Esophagus squamous epithelium (tissue), 5 donors: ENCODE measurements at regions not wholly inside any gene's neighbourhood (a gene's known extent, or its start where the extent isn't known, plus 50 kb on each side); places are given as distances from the start of the nearest gene placed in this dataset.

ENCODE experiments used
- DNase-seq: peaks from one replicate; lab custom pipeline; 2025; lab: John Stamatoyannopoulos, UW
- H3K27ac ChIP-seq, 4 donors: fragments of 200-600 bp; sonication (generic); one replicate each; pipeline ENCODE4 v1.5.1; 2016 to 2019; ENCODE audit warnings: mild to moderate bottlenecking in 1 of 4
- H3K27me3 ChIP-seq, 4 donors: fragments of 200-600 bp; sonication (generic); 1 replicate in 3 of 4; 2 replicates in 1 of 4; pipeline versions ENCODE4 v1.5.1 to v1.6.0; 2017 to 2021; ENCODE audit warnings: antibody characterized with exemption in 1 of 4
- H3K36me3 ChIP-seq, 3 donors: fragments of 200-600 bp; sonication (generic); one replicate each; pipeline ENCODE4 v1.5.1; 2016 to 2019
- H3K4me1 ChIP-seq, 3 donors: fragments of 200-600 bp; sonication (generic); one replicate each; pipeline ENCODE4 v1.5.1; 2017 to 2019
- H3K4me3 ChIP-seq, 4 donors: fragments of 200-600 bp; sonication (generic); 1 replicate in 3 of 4; 2 replicates in 1 of 4; pipeline ENCODE4 v1.5.1; 2016 to 2019; ENCODE audit warnings: mild to moderate bottlenecking in 2 of 4, moderate library complexity in 1 of 4
- H3K9me3 ChIP-seq, 3 donors: fragments of 200-600 bp; sonication (generic); one replicate each; pipeline ENCODE4 v1.5.1; 2016 to 2019
- POLR2A ChIP-seq, 4 donors: fragments of 450-650 bp; IDR thresholded peaks; one replicate each; pipeline ENCODE4 v1.6.1; 2017; ENCODE audit warnings: antibody characterized with exemption in 4 of 4, mild to moderate bottlenecking in 4 of 4, moderate library complexity in 3 of 4
- WGBS, 2 donors: methylation state at CpG; one replicate each; pipeline ENCODE4 v1.1.5; 2018; 5-methylcytosine and 5-hydroxymethylcytosine counted together
- intact Hi-C: fragments of 100-400 bp; cut with DNase I; formaldehyde crosslinking; loops from one replicate; pipeline ENCODE4 v1.15.0; 2022
- TF ChIP-seq, protein P1 (sequence below), 6 experiments: fragments of 450-650 bp in 4 of 6; fragments of 200-600 bp in 2 of 6; sonication (generic) in 2 of 6; IDR thresholded peaks; one replicate each; pipeline ENCODE4 v1.5.1; 2016 to 2019; ENCODE audit warnings: antibody characterized with exemption in 6 of 6, mild to moderate bottlenecking in 4 of 6, moderate library complexity in 4 of 6
- donor health status: DM: yes; HTN: yes; CAD: no.

DNA sequence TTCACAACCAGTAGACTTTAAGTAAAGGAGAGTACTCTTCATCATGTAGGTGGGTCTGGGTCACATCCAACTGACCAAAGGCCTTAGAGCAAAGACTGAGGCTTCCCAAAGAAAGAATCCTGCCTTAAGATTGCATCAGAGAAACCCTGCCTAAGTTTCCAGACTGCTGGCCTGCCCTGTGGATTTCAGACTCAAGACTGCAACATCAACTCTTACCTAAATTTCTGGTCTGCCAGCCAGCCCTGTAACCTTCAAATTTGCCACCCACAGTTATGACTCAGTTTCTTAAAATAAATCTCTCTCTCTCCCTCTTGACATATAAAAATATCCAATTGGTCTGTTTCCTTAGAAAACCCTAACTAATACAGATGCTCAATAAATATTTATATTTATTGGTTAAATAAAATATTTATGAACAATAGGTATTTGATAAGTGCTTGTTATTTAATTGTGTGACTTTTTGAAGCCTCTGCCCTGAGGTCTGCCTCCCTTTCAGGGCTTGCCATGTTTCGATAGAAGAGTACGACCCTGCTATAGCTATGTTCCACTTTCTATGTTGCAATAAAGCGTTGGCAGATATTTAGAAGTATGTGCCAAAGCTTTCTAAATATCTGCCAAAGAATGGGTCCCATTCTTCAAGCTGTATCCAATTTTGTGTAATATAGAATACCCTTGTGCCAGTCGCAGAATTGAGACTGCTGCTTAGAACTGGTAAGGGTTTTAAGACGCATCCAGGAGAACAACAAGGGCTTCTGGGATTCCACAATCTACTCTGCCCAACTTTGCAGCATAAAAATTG is 65.7 kb downstream of the TMEM30B start:
- no peak for DNase-seq
- peaks cover 0 to 8% (median 0%) of the 10 kb centered on the region in 3 donors for H3K4me1 ChIP-seq
- H3K27ac ChIP-seq = no peak overlapping the region
- H3K9me3 ChIP-seq = no peaks in the 10 kb centered on the region
- TF ChIP-seq, protein P1, sequence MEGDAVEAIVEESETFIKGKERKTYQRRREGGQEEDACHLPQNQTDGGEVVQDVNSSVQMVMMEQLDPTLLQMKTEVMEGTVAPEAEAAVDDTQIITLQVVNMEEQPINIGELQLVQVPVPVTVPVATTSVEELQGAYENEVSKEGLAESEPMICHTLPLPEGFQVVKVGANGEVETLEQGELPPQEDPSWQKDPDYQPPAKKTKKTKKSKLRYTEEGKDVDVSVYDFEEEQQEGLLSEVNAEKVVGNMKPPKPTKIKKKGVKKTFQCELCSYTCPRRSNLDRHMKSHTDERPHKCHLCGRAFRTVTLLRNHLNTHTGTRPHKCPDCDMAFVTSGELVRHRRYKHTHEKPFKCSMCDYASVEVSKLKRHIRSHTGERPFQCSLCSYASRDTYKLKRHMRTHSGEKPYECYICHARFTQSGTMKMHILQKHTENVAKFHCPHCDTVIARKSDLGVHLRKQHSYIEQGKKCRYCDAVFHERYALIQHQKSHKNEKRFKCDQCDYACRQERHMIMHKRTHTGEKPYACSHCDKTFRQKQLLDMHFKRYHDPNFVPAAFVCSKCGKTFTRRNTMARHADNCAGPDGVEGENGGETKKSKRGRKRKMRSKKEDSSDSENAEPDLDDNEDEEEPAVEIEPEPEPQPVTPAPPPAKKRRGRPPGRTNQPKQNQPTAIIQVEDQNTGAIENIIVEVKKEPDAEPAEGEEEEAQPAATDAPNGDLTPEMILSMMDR (IDR thresholded peaks at IDR 0.05) = no peak
- TF ChIP-seq POLR2A (IDR thresholded peaks at IDR 0.05) = no peak
- H3K27me3 ChIP-seq = peaks cover 0 to 13% (median 0%) of the 10 kb centered on the region in 4 donors
- H3K36me3 ChIP-seq = no peaks in the 10 kb centered on the region
- 86 to 91% methylated on average over 5 of the region's 5 CpGs for WGBS, 2 donors
- no peak overlapping the region for H3K4me3 ChIP-seq
- intact Hi-C loops = no loop called here

DNA sequence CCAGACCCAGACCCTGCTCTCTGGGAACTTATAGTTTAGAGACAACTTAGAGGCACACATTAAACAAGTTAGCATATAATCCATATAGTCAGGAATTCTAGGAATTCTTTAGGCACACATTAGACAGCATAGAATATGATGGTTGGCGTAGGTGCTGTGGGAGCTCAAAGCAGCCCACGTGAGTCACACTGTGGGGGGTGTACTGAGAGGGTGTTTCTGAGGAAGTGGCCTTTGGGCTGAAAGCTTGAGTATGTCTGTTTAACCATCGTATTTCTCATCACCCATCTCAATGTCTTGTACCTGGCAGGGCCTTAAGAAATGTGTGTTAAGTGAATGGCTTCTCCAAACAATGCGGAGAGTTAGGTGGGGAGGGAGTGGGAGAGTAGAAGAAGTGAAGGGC is 67.2 kb downstream of the TMEM30B start:
- TF ChIP-seq POLR2A (IDR thresholded peaks at IDR 0.05) = no peak
- TF ChIP-seq, protein P1 (IDR thresholded peaks at IDR 0.05) = no peak
- intact Hi-C loops = no loop called here
- H3K27me3 ChIP-seq = peaks cover 0 to 7% (median 0%) of the 10 kb centered on the region in 4 donors
- no peak overlapping the region for H3K4me3 ChIP-seq
- H3K4me1 ChIP-seq = peaks cover 0 to 8% (median 0%) of the 10 kb centered on the region in 3 donors
- H3K9me3 ChIP-seq = no peaks in the 10 kb centered on the region
- DNase-seq = no peak
- WGBS, 2 donors = 83 to 87% methylated on average over 4 of the region's 4 CpGs
- H3K27ac ChIP-seq = no peak overlapping the region
- H3K36me3 ChIP-seq = no peaks in the 10 kb centered on the region

DNA sequence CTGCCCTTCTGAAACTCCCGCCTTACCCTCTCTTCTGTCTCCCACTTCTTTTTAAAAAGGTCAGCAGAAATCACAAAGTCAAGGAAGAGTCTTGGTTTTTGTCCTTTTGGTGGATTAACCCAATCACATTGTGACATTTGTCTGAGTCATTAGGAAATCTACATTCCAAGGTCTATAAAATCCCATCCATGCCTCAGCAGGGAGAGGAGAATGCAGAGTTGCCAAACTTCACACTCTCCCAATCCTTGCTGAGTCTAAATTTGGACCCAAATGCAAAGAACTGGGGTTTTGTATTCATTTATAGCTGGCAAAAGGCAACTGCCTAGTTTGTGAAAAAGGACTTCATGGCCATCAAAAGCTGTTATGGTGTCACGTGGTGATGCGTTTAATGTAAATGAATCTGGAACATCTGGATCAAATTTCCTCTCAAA is 67.9 kb downstream of the TMEM30B start:
- intact Hi-C loops = no loop called here
- 75 to 84% methylated on average over 3 of the region's 3 CpGs for WGBS, 2 donors
- DNase-seq = no peak
- Histone ChIP-seq H3K9me3 (no peaks in the 10 kb centered on the region), H3K36me3 (no peaks in the 10 kb centered on the region), H3K4me3 (no peak overlapping the region), H3K27me3 (no peaks in the 10 kb centered on the region), H3K27ac (no peak overlapping the region), H3K4me1 (peaks cover 0 to under 1% (median 0%) of the 10 kb centered on the region in 3 donors)
- TF ChIP-seq, protein P1 (IDR thresholded peaks at IDR 0.05) = no peak
- TF ChIP-seq POLR2A (IDR thresholded peaks at IDR 0.05) = no peak

DNA sequence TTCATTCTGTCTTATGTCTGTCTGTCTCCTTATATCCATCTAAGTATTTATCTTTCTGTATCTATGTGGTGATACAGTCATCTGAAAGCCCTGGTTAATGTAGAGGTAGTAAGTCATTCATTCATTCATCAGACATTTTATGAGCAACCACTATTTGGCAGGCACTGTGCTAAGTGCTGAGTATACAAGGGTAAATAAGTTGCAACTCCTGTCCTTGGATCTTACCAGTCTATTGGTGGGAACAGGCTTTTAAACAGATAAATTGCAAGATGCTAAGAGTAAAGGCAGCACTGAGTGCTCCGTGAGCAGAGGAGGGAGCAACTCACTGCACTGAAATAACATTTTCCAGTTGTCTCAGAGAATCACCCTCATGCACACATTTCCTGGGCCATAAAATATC is 68.6 kb downstream of the TMEM30B start:
- no peak for TF ChIP-seq POLR2A (IDR thresholded peaks at IDR 0.05)
- TF ChIP-seq, protein P1 (IDR thresholded peaks at IDR 0.05) = no peak

DNA sequence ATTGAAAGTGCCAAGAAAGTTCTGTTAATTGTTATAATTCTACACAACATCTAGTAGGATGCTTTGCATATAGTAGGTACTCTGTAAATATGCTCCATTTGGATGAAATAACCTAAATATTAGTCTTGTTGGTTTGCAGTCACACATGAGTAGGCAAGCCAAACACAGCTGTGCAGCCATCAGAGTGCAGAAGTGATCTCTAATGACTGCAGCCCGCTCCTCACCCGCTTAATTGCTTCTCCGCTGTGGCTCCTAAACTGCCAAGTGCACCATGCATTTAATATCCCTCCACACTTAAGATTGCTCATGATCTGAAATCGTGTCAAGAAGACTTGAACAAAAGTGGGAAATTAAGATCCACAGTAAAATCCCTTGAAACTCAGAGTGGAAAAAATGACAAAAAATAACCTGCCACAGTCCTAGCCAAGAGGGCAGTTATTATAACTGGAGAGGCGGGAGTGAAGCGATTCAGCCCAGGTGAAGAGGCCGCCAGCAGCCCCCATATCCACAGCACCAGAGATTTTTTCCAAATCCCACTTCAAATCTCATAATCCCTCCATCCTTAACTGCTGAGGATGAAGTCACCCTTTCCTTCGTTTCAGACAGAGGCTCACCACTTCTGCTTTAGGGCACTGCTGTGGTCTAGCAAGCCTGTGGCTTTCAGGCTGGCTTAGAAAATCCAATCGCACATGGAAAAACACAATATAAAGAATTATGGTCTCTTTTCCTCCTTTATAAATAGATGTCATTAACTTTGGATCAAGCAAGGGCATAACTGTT is 69.5 kb downstream of the TMEM30B start:
- TF ChIP-seq, protein P1 (IDR thresholded peaks at IDR 0.05) = no peak
- no peak for TF ChIP-seq POLR2A (IDR thresholded peaks at IDR 0.05)
- intact Hi-C loops = no loop called here
- no peaks in the 10 kb centered on the region for H3K36me3 ChIP-seq
- no peaks in the 10 kb centered on the region for H3K4me1 ChIP-seq
- H3K27ac ChIP-seq = no peak overlapping the region
- H3K27me3 ChIP-seq = no peaks in the 10 kb centered on the region
- DNase-seq = no peak
- H3K9me3 ChIP-seq = no peaks in the 10 kb centered on the region
- H3K4me3 ChIP-seq = no peak overlapping the region
- WGBS, 2 donors = 67 to 73% methylated on average over 9 of the region's 9 CpGs

More for the DNA sequence above, 68.6 kb downstream of the TMEM30B start:
- Histone ChIP-seq H3K9me3 (no peaks in the 10 kb centered on the region), H3K4me3 (no peak overlapping the region), H3K27me3 (no peaks in the 10 kb centered on the region), H3K4me1 (no peaks in the 10 kb centered on the region), H3K27ac (no peak overlapping the region), H3K36me3 (no peaks in the 10 kb centered on the region)
- no peak for DNase-seq
- intact Hi-C loops = no loop called here
- 75 to 89% methylated on average over 1 of the region's 1 CpG for whole genome bisulfite sequencing, 2 donors
